LNCAP (cell line): ENCODE measurements at regions not wholly inside any gene's neighbourhood (a gene's known extent, or its start where the extent isn't known, plus 50 kb on each side); places are given as distances from the start of the nearest gene placed in this dataset.

Experiments used
- TF ChIP-seq, protein P1 (sequence below): fragments of 450-650 bp; IDR thresholded peaks from 2 replicates; pipeline ENCODE4 v1.5.1; 2017; ENCODE audit warnings: mild to moderate bottlenecking

DNA sequence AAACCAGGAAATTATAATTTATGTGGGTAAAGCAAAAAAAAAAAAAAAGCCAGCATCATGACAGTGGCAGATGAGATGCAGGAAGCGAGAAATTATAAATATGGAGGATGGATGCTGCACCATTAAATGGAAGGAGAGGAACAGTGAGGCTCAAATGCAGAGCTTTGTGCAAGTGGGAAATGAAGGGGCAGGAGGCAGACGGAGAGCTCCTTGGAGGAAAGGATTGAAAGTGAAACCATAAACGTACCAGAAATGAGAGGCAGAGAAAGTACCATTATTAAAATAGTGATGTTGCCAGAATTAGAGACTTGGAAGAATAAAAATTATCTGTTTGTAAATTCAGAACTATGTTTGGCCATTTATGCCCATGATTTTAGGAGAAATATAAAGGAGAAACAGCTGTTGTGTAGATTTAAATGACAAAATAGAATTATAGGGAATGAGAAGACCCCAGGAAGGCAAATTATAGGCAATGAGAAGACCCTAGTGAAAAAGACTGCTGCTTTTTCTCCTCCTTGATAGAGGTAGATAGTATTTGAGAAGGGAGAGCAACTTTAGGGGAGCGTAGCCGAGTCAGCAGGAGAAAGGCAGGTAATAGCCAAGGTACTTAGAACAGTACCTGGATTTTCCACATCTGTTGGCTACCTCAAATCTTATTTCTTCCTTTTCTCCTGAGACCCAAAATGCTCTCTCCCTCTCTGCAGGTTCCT, 341.0 kb upstream of the CD180 start:
- TF ChIP-seq, protein P1, sequence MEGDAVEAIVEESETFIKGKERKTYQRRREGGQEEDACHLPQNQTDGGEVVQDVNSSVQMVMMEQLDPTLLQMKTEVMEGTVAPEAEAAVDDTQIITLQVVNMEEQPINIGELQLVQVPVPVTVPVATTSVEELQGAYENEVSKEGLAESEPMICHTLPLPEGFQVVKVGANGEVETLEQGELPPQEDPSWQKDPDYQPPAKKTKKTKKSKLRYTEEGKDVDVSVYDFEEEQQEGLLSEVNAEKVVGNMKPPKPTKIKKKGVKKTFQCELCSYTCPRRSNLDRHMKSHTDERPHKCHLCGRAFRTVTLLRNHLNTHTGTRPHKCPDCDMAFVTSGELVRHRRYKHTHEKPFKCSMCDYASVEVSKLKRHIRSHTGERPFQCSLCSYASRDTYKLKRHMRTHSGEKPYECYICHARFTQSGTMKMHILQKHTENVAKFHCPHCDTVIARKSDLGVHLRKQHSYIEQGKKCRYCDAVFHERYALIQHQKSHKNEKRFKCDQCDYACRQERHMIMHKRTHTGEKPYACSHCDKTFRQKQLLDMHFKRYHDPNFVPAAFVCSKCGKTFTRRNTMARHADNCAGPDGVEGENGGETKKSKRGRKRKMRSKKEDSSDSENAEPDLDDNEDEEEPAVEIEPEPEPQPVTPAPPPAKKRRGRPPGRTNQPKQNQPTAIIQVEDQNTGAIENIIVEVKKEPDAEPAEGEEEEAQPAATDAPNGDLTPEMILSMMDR, result no peak

GRCh38 chr5:67536866-67537265, 340.3 kb upstream of the CD180 start:
- TF ChIP-seq, protein P1, result no peak

DNA sequence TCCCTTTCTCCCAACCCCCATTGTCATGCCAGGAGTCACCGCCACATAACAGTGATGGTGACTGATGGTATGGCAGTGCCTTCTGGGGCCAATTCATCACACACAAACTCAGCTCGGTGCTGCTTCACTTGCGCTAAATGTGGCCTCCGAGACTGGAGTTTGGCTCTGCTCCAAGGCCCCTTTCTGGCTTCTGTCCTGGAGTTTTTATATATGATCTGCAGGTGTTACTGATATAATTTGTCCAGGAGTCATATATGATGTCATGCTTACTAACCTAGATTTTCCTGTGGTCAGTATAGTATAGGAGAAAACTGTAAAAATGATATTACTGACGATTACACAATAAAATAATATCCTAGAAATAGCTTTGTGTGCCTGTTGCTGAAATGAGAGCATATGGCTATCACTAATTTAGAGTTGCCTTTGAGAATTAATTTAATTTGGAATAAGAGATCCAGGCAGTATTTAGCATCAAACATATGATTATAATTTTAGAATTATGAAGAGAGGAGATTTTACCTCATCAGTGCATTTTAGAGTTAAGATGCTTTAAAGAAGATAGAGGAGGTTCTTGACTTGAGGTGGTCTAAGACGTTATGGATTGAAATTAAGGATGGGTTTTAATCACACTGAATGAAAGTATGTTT, 334.1 kb upstream of the CD180 start:
- TF ChIP-seq, protein P1, result no peak

- TF ChIP-seq, protein P1, result no peak
These were observed 332.4 kb upstream of the CD180 start for GRCh38 chr5:67528953-67529352.

GRCh38 chr5:67526793-67527192, 330.2 kb upstream of the CD180 start:
- TF ChIP-seq, protein P1, result no peak

- TF ChIP-seq, protein P1, result no peak
These were observed 323.7 kb upstream of the CD180 start for GRCh38 chr5:67520161-67520908.

DNA sequence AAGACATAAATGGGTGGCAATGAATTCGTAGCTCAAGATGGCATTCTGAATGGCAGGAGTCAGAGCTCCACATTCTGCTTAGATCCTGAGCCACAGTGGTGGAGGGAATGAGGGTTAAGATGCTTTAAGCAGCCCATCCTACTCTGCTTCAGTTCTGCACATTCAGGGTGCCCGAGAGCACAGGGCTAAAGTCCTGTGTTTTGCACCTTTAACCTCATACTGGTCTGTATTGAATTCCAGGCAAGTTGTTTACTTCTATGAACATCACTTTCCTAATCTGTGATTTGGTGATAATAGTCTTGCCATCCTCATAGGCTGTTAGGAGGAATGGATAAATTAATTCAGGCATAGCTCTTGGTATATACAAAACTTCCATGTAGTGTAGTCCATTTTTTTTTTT, 321.6 kb upstream of the CD180 start:
- TF ChIP-seq, protein P1, result no peak
